DOHH2 (cell line): ENCODE measurements at regions not wholly inside any gene's neighbourhood (a gene's known extent, or its start where the extent isn't known, plus 50 kb on each side); places are given as distances from the start of the nearest gene placed in this dataset.

Experiments
- EZH2phosphoT487 ChIP-seq: fragments of 200-600 bp; sonication (generic); IDR thresholded peaks from 2 replicates; pipeline ENCODE4 v1.6.1; 2017; ENCODE audit warnings: borderline replicate concordance, mild to moderate bottlenecking, antibody characterized with exemption, low read length, moderate library complexity, mixed read lengths
- TF ChIP-seq, protein P1 (sequence below): fragments of 200-600 bp; sonication (generic); IDR thresholded peaks from one replicate; pipeline ENCODE4 v1.5.1; 2014; ENCODE audit warnings: antibody characterized with exemption, mild to moderate bottlenecking, low read depth, low read length; ENCODE audit not compliant: poor library complexity, severe bottlenecking

DNA sequence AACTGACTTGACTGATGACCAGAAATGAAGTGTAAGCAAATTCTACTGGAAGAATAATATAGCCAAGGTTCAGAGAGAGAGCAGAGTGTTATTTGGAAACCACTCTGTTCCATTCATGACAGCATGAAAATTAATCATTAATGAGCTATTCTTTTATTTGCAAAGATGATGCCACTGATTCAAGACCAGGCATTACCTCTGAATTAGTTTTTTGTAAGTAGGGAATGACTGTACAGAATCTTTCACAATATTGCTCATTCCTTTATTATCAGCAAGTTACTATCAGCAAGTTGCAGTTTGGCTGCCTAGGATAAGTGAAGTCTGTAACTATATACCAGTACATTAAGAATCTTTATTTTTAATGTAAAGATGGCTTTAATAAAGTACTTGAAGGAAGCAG lies 75.1 kb upstream of the RGMB start:
- TF ChIP-seq, protein P1, sequence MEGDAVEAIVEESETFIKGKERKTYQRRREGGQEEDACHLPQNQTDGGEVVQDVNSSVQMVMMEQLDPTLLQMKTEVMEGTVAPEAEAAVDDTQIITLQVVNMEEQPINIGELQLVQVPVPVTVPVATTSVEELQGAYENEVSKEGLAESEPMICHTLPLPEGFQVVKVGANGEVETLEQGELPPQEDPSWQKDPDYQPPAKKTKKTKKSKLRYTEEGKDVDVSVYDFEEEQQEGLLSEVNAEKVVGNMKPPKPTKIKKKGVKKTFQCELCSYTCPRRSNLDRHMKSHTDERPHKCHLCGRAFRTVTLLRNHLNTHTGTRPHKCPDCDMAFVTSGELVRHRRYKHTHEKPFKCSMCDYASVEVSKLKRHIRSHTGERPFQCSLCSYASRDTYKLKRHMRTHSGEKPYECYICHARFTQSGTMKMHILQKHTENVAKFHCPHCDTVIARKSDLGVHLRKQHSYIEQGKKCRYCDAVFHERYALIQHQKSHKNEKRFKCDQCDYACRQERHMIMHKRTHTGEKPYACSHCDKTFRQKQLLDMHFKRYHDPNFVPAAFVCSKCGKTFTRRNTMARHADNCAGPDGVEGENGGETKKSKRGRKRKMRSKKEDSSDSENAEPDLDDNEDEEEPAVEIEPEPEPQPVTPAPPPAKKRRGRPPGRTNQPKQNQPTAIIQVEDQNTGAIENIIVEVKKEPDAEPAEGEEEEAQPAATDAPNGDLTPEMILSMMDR = no peak
- no peak for TF ChIP-seq EZH2phosphoT487
